HG03520 (cell line): ENCODE measurements at regions not wholly inside any gene's neighbourhood (a gene's known extent, or its start where the extent isn't known, plus 50 kb on each side); places are given as distances from the start of the nearest gene placed in this dataset.
A peak's percentile ranks its signal among the peaks of the same experiment; 100 is the strongest.

Experiments used
- ATAC-seq: cut with Tn5 transposase; IDR thresholded peaks from one replicate; pipeline ENCODE4 v1.9.1; 2021; ENCODE audit warnings: mild to moderate bottlenecking, moderate library complexity; ENCODE audit not compliant: unreplicated experiment

DNA sequence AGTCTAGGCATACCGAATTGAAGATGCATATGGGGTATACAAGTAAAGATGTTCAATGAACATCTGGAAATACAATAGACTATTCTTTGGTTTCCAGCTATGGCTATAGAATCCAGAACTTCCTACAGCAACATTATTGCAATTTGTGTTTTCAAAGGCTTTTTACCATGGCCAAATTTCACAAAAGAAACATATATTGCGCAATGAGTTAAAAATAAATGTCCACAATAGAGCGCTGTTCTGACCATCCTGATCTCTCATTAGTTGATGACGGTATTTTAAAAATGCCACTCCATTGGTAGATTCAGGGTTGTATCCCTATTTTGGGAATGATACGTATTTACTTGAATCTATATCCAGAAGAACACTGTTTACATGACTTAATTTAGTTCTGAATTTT is 139.2 kb downstream of the LINC00632 start:
- ATAC-seq: no peak

DNA sequence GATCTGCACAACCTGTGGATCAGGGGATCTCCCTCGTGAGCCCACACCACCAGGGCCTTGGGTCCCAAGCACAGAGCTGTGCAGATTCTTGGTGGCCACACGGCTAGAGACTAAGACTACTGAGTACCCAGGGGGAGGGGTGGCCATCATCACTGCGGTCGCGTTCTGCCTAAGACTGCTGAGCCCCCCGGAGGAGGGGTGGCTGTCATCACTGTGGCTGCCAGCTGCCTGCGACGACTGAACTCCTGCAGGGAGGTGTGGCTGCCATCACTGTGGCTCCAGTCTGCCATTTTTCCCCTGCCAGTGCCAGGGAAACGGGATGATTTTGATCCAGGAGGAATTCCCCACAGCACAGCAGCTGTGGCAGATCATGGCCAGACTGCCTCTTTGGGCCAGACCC is 141.7 kb upstream of the SPANXB1 start:
- ATAC-seq: no peak

DNA sequence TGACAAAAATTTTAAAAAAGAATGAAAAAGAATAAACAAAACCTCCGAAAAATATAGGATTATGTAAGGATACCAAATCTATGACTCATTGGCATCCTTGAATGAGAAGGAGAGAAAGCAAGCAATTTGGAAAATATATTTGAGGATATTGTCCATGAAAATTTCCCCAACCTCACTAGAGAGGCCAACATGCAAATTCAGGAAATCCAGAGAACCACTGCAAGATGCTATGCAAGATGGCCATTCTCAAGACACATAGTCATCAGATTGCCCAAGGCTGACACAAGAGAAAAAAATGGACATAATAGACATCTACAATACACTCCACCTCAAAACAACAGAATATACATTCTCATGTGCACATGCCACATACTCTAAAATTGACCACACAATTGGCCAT is 135.9 kb upstream of the SPANXB1 start:
- no peak for ATAC-seq

DNA sequence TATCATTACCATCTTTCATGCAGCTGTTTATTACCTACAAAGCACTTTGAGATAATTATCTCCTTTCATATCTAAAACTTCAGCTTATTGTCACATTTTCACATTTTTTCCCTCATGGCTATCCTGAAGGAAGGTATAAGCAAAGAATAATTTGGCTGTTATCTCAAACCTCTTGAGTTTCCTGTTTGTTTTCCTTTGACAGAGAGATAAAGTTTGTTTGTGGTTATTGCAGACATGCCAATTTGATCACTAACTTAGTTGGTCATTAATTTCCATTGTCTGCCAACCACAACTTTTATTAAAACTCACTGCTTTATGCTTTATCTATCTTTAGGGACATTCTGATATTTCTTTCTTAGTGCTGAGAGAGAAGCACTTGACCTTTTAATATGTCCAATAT is 89.8 kb upstream of the SPANXB1 start:
- ATAC-seq: no peak

DNA sequence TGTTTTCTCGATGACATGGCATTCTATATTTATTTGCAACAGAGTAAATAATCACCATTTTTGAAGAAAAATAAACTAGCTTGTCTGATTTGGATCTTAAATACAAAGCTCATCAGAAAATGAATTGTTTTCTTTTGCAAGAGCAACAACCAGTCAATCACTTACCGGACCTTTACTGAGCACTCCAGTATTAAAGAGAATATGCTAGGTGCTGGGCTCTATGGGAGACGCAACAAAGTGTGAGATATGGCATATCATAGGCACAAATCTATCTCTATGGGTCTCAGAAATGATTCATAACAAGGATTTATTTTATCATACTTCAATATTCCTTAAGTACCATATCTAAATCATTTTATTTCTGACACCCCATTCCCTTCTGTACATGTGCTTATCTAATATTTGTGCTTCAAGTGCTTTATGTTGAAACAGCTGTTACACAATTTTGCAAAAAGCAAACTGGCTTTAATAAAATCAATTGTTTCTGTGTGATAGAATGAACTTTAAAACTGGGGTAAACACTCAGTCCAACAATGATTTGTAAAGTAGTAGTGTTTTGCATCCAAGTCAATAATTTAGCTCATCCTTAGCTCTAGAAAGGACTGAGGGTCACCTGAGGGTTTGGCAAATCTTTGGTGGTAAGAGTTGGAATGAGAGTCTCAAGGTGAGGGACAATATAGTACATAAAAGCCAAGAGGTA is 88.4 kb upstream of the SPANXB1 start:
- ATAC-seq: no peak

DNA sequence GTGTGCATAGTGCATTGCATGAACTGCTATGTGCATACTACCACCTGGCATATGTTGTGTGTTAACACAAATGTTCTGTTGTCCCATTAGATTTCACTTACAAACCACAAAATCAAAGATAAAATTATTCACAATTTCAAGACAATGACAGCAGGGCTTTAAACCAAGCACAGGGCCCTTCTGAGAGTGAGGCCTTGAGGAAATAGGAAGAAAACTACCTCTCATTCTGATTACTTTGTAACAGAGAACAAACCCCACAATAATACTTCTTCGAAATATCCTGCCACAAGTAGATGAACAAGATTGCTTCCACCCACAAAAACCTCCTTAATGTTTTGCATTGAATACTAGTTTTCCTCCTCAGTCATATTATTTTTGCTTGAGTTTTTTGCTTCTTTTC is 85.5 kb upstream of the SPANXB1 start:
- no peak for ATAC-seq

DNA sequence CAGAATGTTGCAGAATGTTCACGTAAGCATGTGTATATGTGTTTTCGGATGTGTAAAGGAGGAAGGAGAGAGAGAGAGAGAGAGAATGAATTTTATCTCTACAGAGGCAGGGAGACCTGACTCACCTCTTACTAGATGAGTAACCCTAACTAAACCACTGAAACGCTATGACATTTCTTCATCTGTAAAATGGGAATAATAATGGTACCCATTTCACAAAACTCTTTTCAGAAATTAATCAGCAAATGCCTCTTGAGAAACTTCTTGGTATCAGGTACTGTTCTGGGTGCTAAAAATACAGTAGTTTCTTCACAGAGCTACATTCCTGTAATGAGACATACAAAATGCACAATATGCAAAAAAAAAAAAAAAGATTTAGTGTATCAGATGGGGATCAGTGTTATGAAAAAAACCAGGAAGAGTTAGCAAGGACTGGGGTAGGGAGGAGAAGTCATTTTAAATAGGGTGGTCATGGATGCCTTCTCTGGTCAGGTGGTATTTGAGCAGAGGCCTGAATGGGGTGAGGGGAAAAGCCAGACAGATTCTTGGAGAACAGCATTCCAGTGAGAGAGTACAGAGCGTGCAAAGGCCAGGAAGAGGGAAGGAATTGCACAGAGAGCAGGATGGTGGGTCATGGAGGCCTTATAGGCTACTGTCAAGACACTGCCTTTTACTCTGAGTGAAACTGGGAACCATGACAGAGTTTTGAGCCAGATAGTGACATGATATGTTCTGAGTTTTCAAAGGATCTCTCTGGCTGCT is 84.9 kb upstream of the SPANXB1 start:
- no peak for ATAC-seq

DNA sequence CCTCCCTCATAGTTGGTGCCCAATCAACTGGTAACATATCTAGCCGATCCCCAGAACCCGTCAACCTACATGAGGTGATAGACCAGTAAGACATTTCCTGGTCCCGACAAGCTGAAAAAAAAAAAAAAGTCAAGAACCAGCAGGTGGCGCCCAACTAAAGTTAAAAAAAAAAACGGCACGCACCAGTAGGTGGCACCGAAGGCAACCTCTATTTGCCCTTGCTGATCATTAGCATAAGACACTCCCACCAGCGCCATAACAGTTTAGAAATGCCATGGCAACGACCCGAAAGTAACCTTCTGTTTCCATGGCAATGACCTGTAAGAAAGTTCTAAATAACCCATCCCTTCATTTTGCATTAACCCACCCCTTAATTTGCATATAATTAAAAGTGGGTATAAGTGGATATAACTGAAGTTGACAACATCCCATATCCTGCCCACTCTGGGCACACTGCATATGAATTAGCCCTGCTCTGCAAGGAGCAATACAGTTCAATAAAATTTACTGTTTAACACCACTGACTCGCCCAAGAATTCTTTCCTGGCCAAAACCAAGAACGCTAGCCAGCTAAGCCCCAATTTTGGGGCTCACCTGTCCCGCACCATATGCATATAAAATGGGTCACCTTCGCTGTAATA is 83.9 kb upstream of the SPANXB1 start:
- ATAC-seq: peak; percentile 97

DNA sequence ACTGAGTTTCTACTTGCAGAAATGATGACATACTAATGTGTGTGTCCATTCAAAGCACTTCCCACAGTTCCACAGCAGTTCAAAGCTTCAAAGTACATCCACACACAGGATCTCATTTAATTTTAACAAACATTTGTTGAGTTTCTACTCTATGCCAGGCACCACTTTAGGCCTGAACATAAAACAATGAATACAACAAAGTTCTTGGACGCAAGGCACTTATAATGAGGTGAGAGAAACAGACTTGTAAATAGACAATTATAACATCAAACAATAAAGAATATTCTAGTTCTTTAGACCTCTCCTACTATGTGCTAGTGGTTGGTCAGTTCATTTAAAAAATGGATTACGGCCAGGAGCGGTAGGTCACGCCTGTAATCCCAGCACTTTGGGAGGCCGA is 82.0 kb upstream of the SPANXB1 start:
- ATAC-seq: no peak

DNA sequence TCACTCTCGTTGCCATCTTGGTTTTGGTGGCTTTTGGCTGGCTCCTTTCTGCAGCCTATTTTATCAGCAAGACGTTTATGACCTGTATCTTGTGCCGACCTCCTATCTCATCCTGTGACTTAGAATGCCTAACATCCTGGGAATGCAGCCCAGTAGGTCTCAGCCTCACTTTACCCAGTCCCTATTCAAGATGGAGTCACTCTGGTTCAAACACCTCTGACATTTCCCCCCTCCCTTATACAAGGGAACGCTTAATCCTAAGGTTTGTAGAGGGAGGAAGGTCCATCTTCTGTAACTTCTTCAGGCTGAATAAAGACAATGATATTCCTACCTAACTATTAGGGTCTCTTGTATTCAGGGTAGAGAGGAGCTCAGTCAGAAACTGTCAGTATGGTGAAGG is 79.3 kb upstream of the SPANXB1 start:
- ATAC-seq: no peak

DNA sequence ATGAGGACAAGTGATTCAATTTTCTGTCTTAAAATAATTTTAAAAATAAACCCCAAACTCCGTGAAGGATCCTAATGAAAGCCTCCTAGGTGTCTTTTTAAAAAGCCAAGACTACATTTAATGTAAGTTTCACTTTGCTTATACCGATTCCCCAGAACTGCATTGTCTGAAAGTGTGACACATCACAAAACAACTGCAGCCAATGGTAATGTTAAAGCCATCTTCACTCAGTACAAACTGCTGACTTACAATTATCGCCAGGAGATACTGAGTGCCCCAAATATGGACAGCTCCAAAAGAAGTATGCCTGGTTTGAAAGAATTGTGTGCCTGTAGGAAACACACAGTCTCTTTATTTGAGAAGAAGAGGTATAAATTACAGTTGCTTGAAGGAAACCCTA is 73.7 kb upstream of the SPANXB1 start:
- ATAC-seq: no peak

DNA sequence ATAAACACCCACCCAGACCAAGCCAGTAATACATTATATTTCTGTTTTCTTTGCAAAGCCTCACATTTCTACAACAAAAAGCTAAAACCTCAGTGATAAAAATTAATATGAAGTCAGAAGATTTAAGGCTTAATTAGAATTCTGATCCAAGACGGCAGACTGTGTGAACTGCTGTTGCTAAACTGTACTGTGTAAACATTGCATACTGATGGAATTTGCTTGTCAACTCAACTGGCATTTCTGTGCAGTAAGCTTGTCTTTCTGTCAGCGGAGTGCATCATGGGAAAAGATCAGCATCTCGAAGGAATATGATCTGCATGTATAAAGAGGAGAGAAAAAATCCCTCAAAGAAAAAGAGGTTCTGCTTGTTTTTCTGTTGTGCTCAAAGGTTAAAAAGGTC is 69.4 kb upstream of the SPANXB1 start:
- ATAC-seq: no peak

DNA sequence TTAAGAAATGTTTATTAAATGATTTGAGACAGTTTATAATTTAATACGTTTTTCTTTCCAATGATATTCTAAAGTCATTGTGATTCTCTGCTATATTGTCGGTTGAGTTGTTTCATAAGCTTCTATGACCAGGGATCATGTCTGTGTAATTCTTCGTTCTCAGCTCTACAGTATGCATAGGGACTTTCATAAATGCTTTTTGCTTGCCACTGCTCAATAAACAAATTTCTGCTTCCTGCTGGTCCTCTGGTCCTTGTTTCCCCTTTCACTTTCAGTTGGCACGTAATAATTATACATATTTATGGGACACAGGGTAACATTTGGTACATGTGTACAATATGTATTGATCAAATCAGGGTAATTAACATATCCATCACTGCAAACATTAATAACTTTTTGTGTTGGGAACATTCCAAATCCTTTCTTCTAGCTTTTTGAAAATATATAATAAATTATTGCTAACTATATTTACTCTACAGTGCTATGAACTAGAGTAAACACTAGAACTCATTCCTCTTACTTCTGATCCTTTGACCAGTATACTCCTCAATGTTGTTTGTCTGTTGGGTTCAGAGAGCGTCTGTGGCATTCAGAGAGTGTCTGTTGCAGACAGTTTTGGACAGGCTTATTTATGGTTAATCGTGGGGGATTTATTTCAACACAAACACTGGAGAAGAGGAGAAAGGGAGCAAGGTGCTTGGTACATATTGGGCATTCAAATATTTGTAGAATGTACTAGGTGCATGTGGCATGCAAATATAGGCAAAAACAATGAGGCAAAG is 68.3 kb upstream of the SPANXB1 start:
- no peak for ATAC-seq

DNA sequence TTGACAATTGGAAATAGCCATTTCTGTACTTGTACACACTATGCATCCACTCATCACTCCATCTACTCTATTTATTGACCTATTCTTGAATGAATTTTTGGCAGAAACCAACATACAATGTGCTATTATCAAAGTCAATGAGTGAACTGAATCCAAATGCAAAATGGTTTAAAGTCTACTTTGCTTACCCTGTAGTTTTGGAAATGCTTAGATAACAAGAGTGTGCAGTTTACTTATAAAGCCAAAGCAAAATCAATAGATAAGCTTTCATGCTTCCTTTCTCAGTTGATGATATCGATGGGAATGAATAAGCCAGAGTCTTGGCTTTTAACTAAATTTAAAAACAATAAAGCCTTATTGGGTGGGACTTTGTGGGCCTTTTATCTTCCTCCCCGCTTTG is 58.9 kb upstream of the SPANXB1 start:
- no peak for ATAC-seq

DNA sequence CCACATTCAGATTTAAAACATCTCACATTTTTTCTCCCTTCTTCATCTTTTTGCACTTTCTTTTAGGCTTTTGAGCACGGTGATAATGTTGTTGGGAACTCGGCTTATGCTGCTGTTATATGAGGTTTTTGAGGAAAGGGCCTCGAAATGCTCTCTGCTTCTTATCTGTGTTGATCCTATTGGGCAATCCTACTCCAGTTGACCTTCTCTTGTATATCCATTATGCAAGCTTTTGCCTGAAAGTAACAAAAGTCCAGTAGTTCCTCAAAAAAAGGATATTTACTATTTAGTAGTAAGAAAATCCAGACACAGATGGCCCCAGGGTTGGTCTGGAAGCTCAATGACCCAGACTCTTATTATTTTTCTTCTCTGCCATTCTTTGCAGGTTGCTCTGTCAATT is 57.7 kb upstream of the SPANXB1 start:
- no peak for ATAC-seq

DNA sequence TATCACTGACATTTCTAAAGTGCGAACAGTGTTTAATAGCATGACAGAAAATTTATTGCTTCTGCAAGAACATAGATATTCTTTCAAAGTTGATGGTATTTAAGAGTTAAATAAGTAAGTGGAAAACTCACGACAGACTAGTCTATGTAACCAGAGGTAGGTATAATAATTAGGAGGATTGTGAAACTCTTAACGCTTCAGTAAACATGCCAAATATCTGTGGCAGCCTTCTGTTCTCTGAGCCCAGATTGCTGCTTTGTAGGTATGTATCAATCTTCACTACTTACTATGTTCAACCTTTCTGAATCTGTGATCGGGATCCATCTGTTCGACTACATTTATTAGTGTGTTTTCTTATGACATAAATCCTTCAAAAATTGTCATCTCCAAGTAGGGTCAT is 53.6 kb upstream of the SPANXB1 start:
- ATAC-seq: no peak

DNA sequence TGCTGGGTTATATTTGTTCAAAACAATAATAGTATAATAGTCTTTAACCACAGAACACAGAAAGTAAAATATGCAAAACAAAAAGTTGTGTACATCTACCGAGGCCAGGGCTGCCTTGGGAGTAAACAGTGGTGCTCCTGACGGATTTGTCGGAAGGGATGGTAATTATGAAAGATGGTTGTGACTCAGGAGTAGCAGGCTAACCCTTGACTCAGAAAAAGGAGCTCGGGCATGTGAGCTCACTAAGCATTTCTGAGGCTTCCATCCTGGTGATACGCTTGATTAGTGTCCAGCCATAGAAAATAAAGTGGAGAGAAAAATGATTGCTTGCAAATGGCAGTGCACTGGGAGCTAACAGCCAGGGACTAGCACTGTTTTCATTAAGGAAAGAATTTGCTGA is 53.2 kb upstream of the SPANXB1 start:
- ATAC-seq: no peak
